ENCODE measurements at regions not wholly inside any gene's neighbourhood (a gene's known extent, or its start where the extent isn't known, plus 50 kb on each side); places are given as distances from the start of the nearest gene placed in this dataset.

GRCh38 chr1:57833296-57833695, 409.4 kb upstream of the DAB1 start:
- no peaks in the 10 kb centered on the region for H3K36me3 ChIP-seq (ENCODE audit: control insufficient read depth in 2 of 2, insufficient read depth in 2 of 2, low read length in 1 of 2)
- no peaks in the 10 kb centered on the region for H3K79me2 ChIP-seq (ENCODE audit: control insufficient read depth, insufficient read depth, low read length)
- DNase-seq (ENCODE audit: low read depth, low spot score) (no peak), ATAC-seq (no peak), FAIRE-seq (no peak)
- H2AFZ ChIP-seq (ENCODE audit: control insufficient read depth, low read depth, low read length) = no peak overlapping the region
- intact Hi-C loops (cut with micrococcal nuclease; ENCODE audit: unreplicated experiment) = no loop called here
- H3K27me3 ChIP-seq (replicated peaks in 1 of 2; ENCODE audit: control insufficient read depth in 2 of 2, insufficient read depth in 2 of 2, low read length in 1 of 2) = no peaks in the 10 kb centered on the region
- no peak overlapping the region for H3K9ac ChIP-seq (ENCODE audit: control insufficient read depth, insufficient read depth, low read length)
- H3K4me3 ChIP-seq = no peak overlapping the region
- no peak overlapping the region for H3K4me2 ChIP-seq (ENCODE audit: control insufficient read depth, insufficient read depth)
- no TSS peak for BruUV-seq (replicated peaks)
- no peaks in the 10 kb centered on the region for H3K9me3 ChIP-seq (replicated peaks; ENCODE audit: control insufficient read depth, insufficient read depth, low read length)
- POLR2A ChIA-PET = no interaction called here
- H3K27ac ChIP-seq (ENCODE audit: control insufficient read depth, insufficient read depth) = no peak overlapping the region
- RAD21 ChIA-PET (ENCODE audit: unreplicated experiment) = no interaction called here
- H3K4me1 ChIP-seq (ENCODE audit: control insufficient read depth, insufficient read depth, low read length) = no peaks in the 10 kb centered on the region
- H4K20me1 ChIP-seq (ENCODE audit: control insufficient read depth, insufficient read depth) = no peaks in the 10 kb centered on the region
- CTCF ChIA-PET = no interaction called here
- in situ Hi-C loops (cut with MboI) = no loop called here
- SMC1A ChIA-PET (ENCODE audit: uncharacterized antibody, unreplicated experiment) = interaction anchor here (0.6 to 1.6 kb wide), 3 partner anchors 12 to 523 kb away, joined by 3 to 4 read pairs (median 3); no protein-coding TSS in a partner anchor
- WGBS (ENCODE audit: insufficient coverage, insufficient replicate concordance, low lambda C conversion rate, missing lambda C conversion rate) = 2% methylated on average over 2 of the region's 2 CpGs
- no peak for TF ChIP-seq BCLAF1 (IDR thresholded peaks at IDR 0.05)
- no peak for TF ChIP-seq ZNF217 (IDR thresholded peaks at IDR 0.05)
- TF ChIP-seq ZBTB40 (IDR thresholded peaks at IDR 0.05; ENCODE audit: borderline replicate concordance) = no peak
- TF ChIP-seq POLR2AphosphoS5 (IDR thresholded peaks at IDR 0.05; ENCODE audit: low read length) = no peak
- TF ChIP-seq ZNF622 (IDR thresholded peaks at IDR 0.05) = no peak
- TF ChIP-seq CHD4 (IDR thresholded peaks at IDR 0.05) = no peak
- TF ChIP-seq PML (IDR thresholded peaks at IDR 0.05; ENCODE audit: low read length) = no peak
- no peak for TF ChIP-seq HSF1 (IDR thresholded peaks at IDR 0.05; ENCODE audit: low read depth, low read length)
- no peak for TF ChIP-seq BHLHE40 (IDR thresholded peaks at IDR 0.05; ENCODE audit: borderline replicate concordance in 1 of 2, low read depth in 2 of 2, low read length in 1 of 2)
- TF ChIP-seq CTCF (IDR thresholded peaks at IDR 0.05 in 2 of 3, conservative IDR thresholded peaks at IDR 0.05 in 1 of 3; ENCODE audit: control insufficient read depth in 2 of 3, extremely low read depth in 1 of 3, insufficient read depth in 1 of 3, low read depth in 3 of 3, low read length in 3 of 3) = no peak
- no peak for TF ChIP-seq E2F4 (IDR thresholded peaks at IDR 0.05; ENCODE audit: low read depth, low read length)
- no peak for TF ChIP-seq CEBPB (IDR thresholded peaks at IDR 0.05; ENCODE audit: borderline replicate concordance in 1 of 2, low read depth in 2 of 2, low read length in 2 of 2)
- no peak for TF ChIP-seq NR2C1 (IDR thresholded peaks at IDR 0.05)

Data from GM12878 (cell line).